ENCODE measurements at regions not wholly inside any gene's neighbourhood (a gene's known extent, or its start where the extent isn't known, plus 50 kb on each side); places are given as distances from the start of the nearest gene placed in this dataset.

- TF ChIP-seq CTCF (IDR thresholded peaks at IDR 0.05; ENCODE audit: low read depth, low read length, missing control alignments): no peak
- DNase-seq (ENCODE audit: low read depth): peak; percentile 97
- in situ Hi-C loops (cut with HindIII; ENCODE audit: low sequenced_read_pairs): no loop called here
- no peak overlapping the region for H3K4me3 ChIP-seq (ENCODE audit: low read depth, low read length)
Measured at GRCh38 chr6:2531426-2532215, 219.1 kb downstream of the MYLK4 start.

GRCh38 chr6:2529211-2529719 is 221.5 kb downstream of the MYLK4 start:
- DNase-seq (ENCODE audit: low read depth): no peak
- no peak overlapping the region for H3K4me3 ChIP-seq (ENCODE audit: low read depth, low read length)
- in situ Hi-C loops (cut with HindIII; ENCODE audit: low sequenced_read_pairs): loop anchor here (5.0 kb wide), 1 partner anchor 62 kb away; no protein-coding TSS in a partner anchor
- TF ChIP-seq CTCF (IDR thresholded peaks at IDR 0.05; ENCODE audit: low read depth, low read length, missing control alignments): no peak

- no peak overlapping the region for H3K4me3 ChIP-seq (ENCODE audit: low read depth, low read length)
- in situ Hi-C loops (cut with HindIII; ENCODE audit: low sequenced_read_pairs): loop anchor here (5.0 kb wide), 1 partner anchor 61 kb away; no protein-coding TSS in a partner anchor
- no peak for TF ChIP-seq CTCF (IDR thresholded peaks at IDR 0.05; ENCODE audit: low read depth, low read length, missing control alignments)
- DNase-seq (ENCODE audit: low read depth): no peak
Measured at GRCh38 chr6:2528156-2528555, 222.6 kb downstream of the MYLK4 start.

GRCh38 chr6:2526766-2527165 is 224.0 kb downstream of the MYLK4 start:
- H3K4me3 ChIP-seq (ENCODE audit: low read depth, low read length): no peak overlapping the region
- in situ Hi-C loops (cut with HindIII; ENCODE audit: low sequenced_read_pairs): loop anchor here (5.0 kb wide), 1 partner anchor 59 kb away; no protein-coding TSS in a partner anchor
- no peak for TF ChIP-seq CTCF (IDR thresholded peaks at IDR 0.05; ENCODE audit: low read depth, low read length, missing control alignments)
- no peak for DNase-seq (ENCODE audit: low read depth)

- peak; percentile 18 for TF ChIP-seq CTCF (IDR thresholded peaks at IDR 0.05; ENCODE audit: low read depth, low read length, missing control alignments)
- in situ Hi-C loops (cut with HindIII; ENCODE audit: low sequenced_read_pairs): no loop called here
- DNase-seq (ENCODE audit: low read depth): no peak
- H3K4me3 ChIP-seq (ENCODE audit: low read depth, low read length): no peak overlapping the region
Measured at GRCh38 chr6:2524090-2524489, 226.6 kb downstream of the MYLK4 start.

- DNase-seq (ENCODE audit: low read depth): no peak
- in situ Hi-C loops (cut with HindIII; ENCODE audit: low sequenced_read_pairs): no loop called here
Measured at GRCh38 chr6:2523061-2523460, 227.7 kb downstream of the MYLK4 start.

More at GRCh38 chr6:2523061-2523460, 227.7 kb downstream of the MYLK4 start:
- no peak for TF ChIP-seq CTCF (IDR thresholded peaks at IDR 0.05; ENCODE audit: low read depth, low read length, missing control alignments)
- no peak overlapping the region for H3K4me3 ChIP-seq (ENCODE audit: low read depth, low read length)

Data from astrocyte of the cerebellum (primary cell).